Loucy (cell line): ENCODE measurements at regions not wholly inside any gene's neighbourhood (a gene's known extent, or its start where the extent isn't known, plus 50 kb on each side); places are given as distances from the start of the nearest gene placed in this dataset.

ENCODE experiments used
- H2AFZ ChIP-seq: fragments of 200-600 bp; sonication (generic); 2 replicates; pipeline ENCODE4 v1.6.0; 2016; ENCODE audit warnings: antibody characterized with exemption, mild to moderate bottlenecking, low read length, moderate library complexity
- H3F3A ChIP-seq: fragments of 200-600 bp; 2 replicates; pipeline ENCODE4 v1.6.0; 2016; ENCODE audit warnings: antibody characterized with exemption, low read depth, mild to moderate bottlenecking
- H3K27me3 ChIP-seq: fragments of 200-600 bp; sonication (generic); 2 replicates; pipeline ENCODE4 v1.6.1; 2014; ENCODE audit warnings: low read length, mild to moderate bottlenecking; ENCODE audit not compliant: insufficient read depth, poor library complexity, severe bottlenecking
- H3K36me3 ChIP-seq: fragments of 200-600 bp; sonication (generic); 2 replicates; pipeline ENCODE4 v1.6.1; 2016; ENCODE audit warnings: low read length; ENCODE audit not compliant: insufficient read depth
- H3K4me1 ChIP-seq: fragments of 200-600 bp; sonication (generic); 2 replicates; pipeline ENCODE4 v1.5.1; 2014; ENCODE audit warnings: low read length, mild to moderate bottlenecking; ENCODE audit not compliant: insufficient read depth, poor library complexity, severe bottlenecking
- H3K4me2 ChIP-seq: fragments of 200-600 bp; sonication (generic); 2 replicates; pipeline ENCODE4 v1.6.0; 2014; ENCODE audit warnings: antibody characterized with exemption, low read length, low read depth, mild to moderate bottlenecking; ENCODE audit not compliant: poor library complexity, severe bottlenecking
- H3K4me3 ChIP-seq: fragments of 200-600 bp; sonication (generic); 2 replicates; pipeline ENCODE4 v1.5.1; 2014; ENCODE audit warnings: low read length, mild to moderate bottlenecking, mixed read lengths; ENCODE audit not compliant: poor library complexity, severe bottlenecking
- H3K79me2 ChIP-seq: fragments of 200-600 bp; sonication (generic); 2 replicates; pipeline ENCODE4 v1.6.1; 2014; ENCODE audit warnings: low read length; ENCODE audit not compliant: insufficient read depth
- H3K9ac ChIP-seq: fragments of 200-600 bp; sonication (generic); 2 replicates; pipeline ENCODE4 v1.6.0; 2014; ENCODE audit warnings: mild to moderate bottlenecking, low read depth, low read length, moderate library complexity; ENCODE audit not compliant: poor library complexity, severe bottlenecking
- H3K9me2 ChIP-seq: fragments of 200-600 bp; sonication (generic); replicated peaks from 2 replicates; pipeline ENCODE4 v1.6.1; 2016; ENCODE audit warnings: low read depth, low read length, mixed read lengths
- H3K9me3 ChIP-seq: fragments of 200-600 bp; sonication (generic); 2 replicates; pipeline ENCODE4 v1.6.1; 2014; ENCODE audit warnings: mild to moderate bottlenecking, antibody characterized with exemption, low read length, low read depth; ENCODE audit not compliant: insufficient read depth
- H4K20me1 ChIP-seq: fragments of 200-600 bp; sonication (generic); 2 replicates; pipeline ENCODE4 v1.6.0; 2014; ENCODE audit warnings: antibody characterized with exemption, low read length, mild to moderate bottlenecking; ENCODE audit not compliant: insufficient read depth, poor library complexity, severe bottlenecking
- CTCF ChIP-seq: fragments of 200-600 bp; sonication (generic); conservative IDR thresholded peaks from 2 replicates; pipeline ENCODE4 v1.5.1; 2014; ENCODE audit warnings: mild to moderate bottlenecking, antibody characterized with exemption, low read length
- EZH2phosphoT487 ChIP-seq: fragments of 200-600 bp; IDR thresholded peaks from 2 replicates; pipeline ENCODE4 v1.6.1; 2018; ENCODE audit warnings: antibody characterized with exemption, mild to moderate bottlenecking, moderate library complexity, borderline replicate concordance

GRCh38 chr10:78748235-78748533 is 320.6 kb upstream of the ZMIZ1 start:
- Histone ChIP-seq H3F3A (no peaks in the 10 kb centered on the region), H3K4me1 (peaks cover 25% of the 10 kb centered on the region), H3K9ac (no peak overlapping the region), H2AFZ (no peak overlapping the region), H3K27me3 (no peaks in the 10 kb centered on the region), H3K9me3 (no peaks in the 10 kb centered on the region), H3K79me2 (no peaks in the 10 kb centered on the region), H3K4me2 (no peak overlapping the region), H4K20me1 (no peaks in the 10 kb centered on the region), H3K4me3 (no peak overlapping the region), H3K9me2 (no peaks in the 10 kb centered on the region), H3K36me3 (no peaks in the 10 kb centered on the region)
- TF ChIP-seq CTCF (no peak), EZH2phosphoT487 (no peak)

GRCh38 chr10:78749200-78749599 is 319.6 kb upstream of the ZMIZ1 start:
- Histone ChIP-seq H3K9ac (no peak overlapping the region), H2AFZ (no peak overlapping the region), H3K9me2 (no peaks in the 10 kb centered on the region), H4K20me1 (no peaks in the 10 kb centered on the region), H3K79me2 (no peaks in the 10 kb centered on the region), H3K4me3 (no peak overlapping the region), H3K4me1 (peaks cover 20% of the 10 kb centered on the region), H3K9me3 (no peaks in the 10 kb centered on the region), H3F3A (no peaks in the 10 kb centered on the region), H3K36me3 (no peaks in the 10 kb centered on the region), H3K4me2 (no peak overlapping the region), H3K27me3 (no peaks in the 10 kb centered on the region)
- no peak for TF ChIP-seq CTCF
- no peak for TF ChIP-seq EZH2phosphoT487

- Histone ChIP-seq H3K4me1 (peaks cover 22% of the 10 kb centered on the region), H3K9ac (no peak overlapping the region), H3K4me3 (no peak overlapping the region), H3K9me2 (no peaks in the 10 kb centered on the region), H4K20me1 (no peaks in the 10 kb centered on the region), H3K27me3 (no peaks in the 10 kb centered on the region), H3K9me3 (no peaks in the 10 kb centered on the region), H3K36me3 (no peaks in the 10 kb centered on the region), H3K4me2 (no peak overlapping the region), H3K79me2 (no peaks in the 10 kb centered on the region), H3F3A (no peaks in the 10 kb centered on the region), H2AFZ (no peak overlapping the region)
- no peak for TF ChIP-seq EZH2phosphoT487
- no peak for TF ChIP-seq CTCF
Measured at GRCh38 chr10:78749898-78750297, 318.9 kb upstream of the ZMIZ1 start.
